Choroid plexus epithelial cell (primary cell): ENCODE measurements at regions not wholly inside any gene's neighbourhood (a gene's known extent, or its start where the extent isn't known, plus 50 kb on each side); places are given as distances from the start of the nearest gene placed in this dataset.

Experiments used
- DNase-seq: peaks from one replicate; pipeline ENCODE4 v3.0.0-alpha.2; 2010; ENCODE audit warnings: low read depth
- H3K4me3 ChIP-seq: 2 replicates; pipeline ENCODE4 v1.5.1; 2011; ENCODE audit warnings: low read depth, mild to moderate bottlenecking, control low read depth, low read length, moderate library complexity
- CTCF ChIP-seq: conservative IDR thresholded peaks from 2 replicates; pipeline ENCODE4 v1.5.1; 2011; ENCODE audit warnings: low read depth, mild to moderate bottlenecking, control low read depth, inconsistent platforms, low read length, moderate library complexity

GRCh38 chr12:124372831-124373230 lies 77.9 kb downstream of the RFLNA start:
- H3K4me3 ChIP-seq, result no peak overlapping the region
- DNase-seq, result no peak
- TF ChIP-seq CTCF, result no peak

DNA sequence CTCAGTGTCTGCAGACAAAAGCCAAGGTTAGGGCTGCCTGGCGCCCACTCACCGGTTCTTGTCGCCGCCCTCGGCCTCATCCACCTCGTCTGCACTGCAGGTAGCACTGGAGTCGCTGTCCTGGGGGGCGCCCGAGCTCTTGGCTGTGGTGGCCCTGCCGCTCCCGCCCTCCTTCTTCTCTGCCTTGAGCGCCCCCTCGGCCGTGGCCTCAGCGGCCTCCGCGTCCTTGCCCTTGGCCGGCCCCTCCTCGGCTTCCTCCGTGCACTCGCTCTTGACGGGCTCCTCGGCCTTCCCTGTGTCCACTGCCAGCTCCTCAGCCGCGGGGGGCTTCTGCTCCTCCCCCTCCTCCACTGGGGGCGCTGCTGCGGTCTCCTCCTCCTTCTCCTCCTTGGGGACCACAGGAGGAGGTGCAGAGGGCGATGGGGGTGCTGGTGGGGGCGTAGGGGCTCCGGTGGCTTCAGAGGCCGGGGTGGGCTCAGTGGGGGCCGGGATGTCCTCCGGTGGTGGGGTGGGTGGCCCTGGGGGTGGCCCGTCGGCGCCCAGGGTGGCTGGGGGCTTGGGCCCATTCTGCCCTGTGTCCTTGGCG lies 77.2 kb downstream of the RFLNA start:
- DNase-seq, result no peak
- no peak overlapping the region for H3K4me3 ChIP-seq
- no peak for TF ChIP-seq CTCF

GRCh38 chr12:124371366-124371765 lies 76.5 kb downstream of the RFLNA start:
- H3K4me3 ChIP-seq, result no peak overlapping the region
- no peak for DNase-seq

GRCh38 chr12:124370851-124371250 lies 76.0 kb downstream of the RFLNA start:
- no peak overlapping the region for H3K4me3 ChIP-seq
- no peak for DNase-seq
- no peak for TF ChIP-seq CTCF

More at GRCh38 chr12:124371366-124371765, 76.5 kb downstream of the RFLNA start:
- TF ChIP-seq CTCF, result no peak

GRCh38 chr12:124370384-124370783 lies 75.5 kb downstream of the RFLNA start:
- no peak overlapping the region for H3K4me3 ChIP-seq
- no peak for DNase-seq
- TF ChIP-seq CTCF, result no peak

GRCh38 chr12:124369827-124370378 lies 75.0 kb downstream of the RFLNA start:
- no peak for DNase-seq
- H3K4me3 ChIP-seq, result no peak overlapping the region
- TF ChIP-seq CTCF, result no peak
